KMS-11 (cell line): ENCODE measurements at regions not wholly inside any gene's neighbourhood (a gene's known extent, or its start where the extent isn't known, plus 50 kb on each side); places are given as distances from the start of the nearest gene placed in this dataset.

Source experiments
- H2AFZ ChIP-seq: fragments of 200-600 bp; sonication (generic); 2 replicates; pipeline ENCODE4 v1.6.1; 2016; ENCODE audit warnings: antibody characterized with exemption, mixed run types, low read depth
- H3K27ac ChIP-seq: fragments of 200-600 bp; sonication (generic); 2 replicates; pipeline ENCODE4 v1.6.1; 2016; ENCODE audit warnings: mild to moderate bottlenecking, mixed run types
- H3K27me3 ChIP-seq: fragments of 200-600 bp; sonication (generic); 2 replicates; pipeline ENCODE4 v1.6.1; 2017; ENCODE audit warnings: mild to moderate bottlenecking, low read depth, mixed run types, moderate library complexity; ENCODE audit not compliant: insufficient read depth
- H3K36me3 ChIP-seq: fragments of 200-600 bp; sonication (generic); 2 replicates; pipeline ENCODE4 v1.6.1; 2017; ENCODE audit warnings: mild to moderate bottlenecking, mixed run types; ENCODE audit not compliant: insufficient read depth
- H3K4me1 ChIP-seq: fragments of 200-600 bp; sonication (generic); 2 replicates; pipeline ENCODE4 v1.6.1; 2016; ENCODE audit warnings: mild to moderate bottlenecking, low read depth, mixed run types; ENCODE audit not compliant: poor library complexity, severe bottlenecking
- H3K4me2 ChIP-seq: fragments of 200-600 bp; sonication (generic); 2 replicates; pipeline ENCODE4 v1.7.0; 2016; ENCODE audit warnings: mild to moderate bottlenecking, mixed run types
- H3K4me3 ChIP-seq: fragments of 200-600 bp; sonication (generic); IDR thresholded peaks from 2 replicates; pipeline ENCODE4 v1.6.1; 2017; ENCODE audit warnings: low read depth, low read length, mixed read lengths; ENCODE audit not compliant: insufficient read depth
- H3K79me2 ChIP-seq: fragments of 200-600 bp; sonication (generic); 2 replicates; pipeline ENCODE4 v1.6.1; 2016; ENCODE audit warnings: low read depth, mixed run types; ENCODE audit not compliant: insufficient read depth
- H3K9ac ChIP-seq: fragments of 200-600 bp; sonication (generic); 2 replicates; pipeline ENCODE4 v1.6.1; 2016; ENCODE audit warnings: mild to moderate bottlenecking, mixed run types
- H4K20me1 ChIP-seq: fragments of 200-600 bp; sonication (generic); 2 replicates; pipeline ENCODE4 v1.6.1; 2016; ENCODE audit warnings: mild to moderate bottlenecking, mixed run types; ENCODE audit not compliant: insufficient read depth
- CTCF ChIP-seq: fragments of 200-600 bp; sonication (generic); conservative IDR thresholded peaks from 2 replicates; pipeline ENCODE4 v1.6.1; 2017; ENCODE audit warnings: low read depth, mild to moderate bottlenecking, antibody characterized with exemption, low read length, moderate library complexity, mixed read lengths

- Histone ChIP-seq H3K4me2 (no peak overlapping the region), H3K4me1 (no peaks in the 10 kb centered on the region), H4K20me1 (no peaks in the 10 kb centered on the region), H3K36me3 (no peaks in the 10 kb centered on the region), H3K79me2 (no peaks in the 10 kb centered on the region), H2AFZ (no peak overlapping the region), H3K9ac (no peak overlapping the region), H3K27me3 (no peaks in the 10 kb centered on the region), H3K27ac (no peak overlapping the region), H3K4me3 (no peak overlapping the region)
- no peak for TF ChIP-seq CTCF
These were observed 51.3 kb upstream of the PFKP start for GRCh38 chr10:3016016-3016415.

- TF ChIP-seq CTCF = no peak
- Histone ChIP-seq H3K27me3 (no peaks in the 10 kb centered on the region), H4K20me1 (no peaks in the 10 kb centered on the region), H3K9ac (no peak overlapping the region), H3K79me2 (no peaks in the 10 kb centered on the region), H2AFZ (no peak overlapping the region), H3K27ac (no peak overlapping the region), H3K36me3 (no peaks in the 10 kb centered on the region), H3K4me1 (no peaks in the 10 kb centered on the region), H3K4me3 (no peak overlapping the region), H3K4me2 (no peak overlapping the region)
These were observed 52.4 kb upstream of the PFKP start for GRCh38 chr10:3014968-3015367.

GRCh38 chr10:3012223-3012622, 55.1 kb upstream of the PFKP start:
- Histone ChIP-seq H3K9ac (no peak overlapping the region), H4K20me1 (no peaks in the 10 kb centered on the region), H3K4me1 (no peaks in the 10 kb centered on the region), H3K27me3 (no peaks in the 10 kb centered on the region), H3K36me3 (no peaks in the 10 kb centered on the region), H3K79me2 (no peaks in the 10 kb centered on the region), H3K4me2 (no peak overlapping the region), H2AFZ (no peak overlapping the region), H3K4me3 (no peak overlapping the region), H3K27ac (no peak overlapping the region)
- TF ChIP-seq CTCF = no peak

GRCh38 chr10:3010816-3011460, 56.4 kb upstream of the PFKP start:
- H3K4me3 ChIP-seq = no peak overlapping the region
- no peaks in the 10 kb centered on the region for H4K20me1 ChIP-seq
- no peak overlapping the region for H2AFZ ChIP-seq
- no peaks in the 10 kb centered on the region for H3K27me3 ChIP-seq
- no peak for TF ChIP-seq CTCF
- no peak overlapping the region for H3K4me2 ChIP-seq
- no peak overlapping the region for H3K9ac ChIP-seq
- no peaks in the 10 kb centered on the region for H3K4me1 ChIP-seq
- no peaks in the 10 kb centered on the region for H3K36me3 ChIP-seq
- H3K27ac ChIP-seq = no peak overlapping the region
- no peaks in the 10 kb centered on the region for H3K79me2 ChIP-seq
